Dedifferentiated amniotic fluid mesenchymal stem cell (primary cell): ENCODE measurements at regions not wholly inside any gene's neighbourhood (a gene's known extent, or its start where the extent isn't known, plus 50 kb on each side); places are given as distances from the start of the nearest gene placed in this dataset.

Source experiments
- DNase-seq: peaks from one replicate; pipeline ENCODE4 v3.0.0-alpha.2; 2016; ENCODE audit errors: extremely low spot score

DNA sequence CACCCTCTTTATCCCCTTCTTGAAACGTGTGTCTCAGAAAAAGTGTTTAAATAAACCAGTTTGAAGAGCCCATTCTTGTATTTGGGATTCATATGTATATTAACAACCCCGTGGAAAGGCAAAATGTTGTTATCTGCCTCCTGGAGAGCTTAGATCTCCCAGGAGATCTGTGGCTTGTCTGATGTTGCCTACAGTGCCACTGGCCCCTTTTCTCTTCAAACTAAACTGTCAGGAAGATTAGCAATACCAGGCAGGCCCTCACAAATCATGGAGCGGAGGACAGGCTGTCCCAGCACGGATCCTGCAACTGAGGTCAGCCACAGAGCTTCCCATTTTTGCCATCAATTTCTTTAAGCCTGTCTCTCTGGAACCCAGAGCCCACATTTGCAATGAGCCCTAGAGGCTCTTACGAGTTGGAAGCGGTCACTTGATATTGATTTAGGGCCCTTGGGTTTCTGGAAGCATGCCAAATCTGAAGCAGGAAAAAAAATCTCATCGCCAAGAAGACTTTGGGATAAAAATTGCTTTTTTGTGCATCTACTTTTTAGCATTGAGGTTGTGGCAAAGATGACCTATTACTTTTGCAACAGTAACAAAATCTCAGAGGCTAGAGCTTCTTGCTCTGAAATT is 234.1 kb downstream of the OPA1 start:
- no peak for DNase-seq

DNA sequence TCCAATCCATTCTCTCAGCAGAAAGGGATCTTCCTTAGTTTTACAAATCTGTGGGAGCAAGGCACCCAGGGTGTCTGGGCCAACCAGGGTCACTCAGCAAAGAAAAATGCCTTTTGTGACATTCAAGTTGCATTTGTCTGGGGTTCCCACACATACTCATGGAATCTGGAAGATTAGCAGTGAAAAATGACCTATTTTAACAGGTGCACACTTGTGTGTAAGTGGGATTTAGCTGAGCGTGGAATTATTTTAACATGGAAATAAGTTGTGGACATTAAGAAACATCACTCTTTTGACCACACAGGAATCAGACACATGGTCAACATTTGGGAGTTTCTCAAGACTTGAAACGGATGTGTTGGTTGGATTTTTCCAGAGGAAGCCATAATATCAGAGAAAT is 234.9 kb downstream of the OPA1 start:
- DNase-seq: no peak

DNA sequence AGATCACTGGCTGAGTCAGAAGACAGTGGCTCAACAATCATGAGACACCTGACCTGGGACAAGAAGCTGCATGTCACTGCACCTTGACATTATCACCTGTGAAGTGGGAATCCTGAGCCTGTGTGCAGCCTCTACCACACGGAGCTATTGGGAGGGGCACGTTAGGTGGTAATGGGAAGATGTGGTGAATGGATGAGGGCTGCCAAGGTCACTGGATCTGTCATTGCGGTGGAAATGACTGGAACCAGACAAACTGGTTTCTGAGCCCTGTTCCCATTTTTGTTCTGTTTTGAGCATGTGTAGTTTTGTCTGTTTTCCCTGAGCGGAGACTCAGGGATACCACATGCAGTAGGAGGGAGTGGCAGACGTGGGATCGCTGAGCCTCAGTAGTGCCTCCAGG is 235.5 kb downstream of the OPA1 start:
- DNase-seq: no peak

DNA sequence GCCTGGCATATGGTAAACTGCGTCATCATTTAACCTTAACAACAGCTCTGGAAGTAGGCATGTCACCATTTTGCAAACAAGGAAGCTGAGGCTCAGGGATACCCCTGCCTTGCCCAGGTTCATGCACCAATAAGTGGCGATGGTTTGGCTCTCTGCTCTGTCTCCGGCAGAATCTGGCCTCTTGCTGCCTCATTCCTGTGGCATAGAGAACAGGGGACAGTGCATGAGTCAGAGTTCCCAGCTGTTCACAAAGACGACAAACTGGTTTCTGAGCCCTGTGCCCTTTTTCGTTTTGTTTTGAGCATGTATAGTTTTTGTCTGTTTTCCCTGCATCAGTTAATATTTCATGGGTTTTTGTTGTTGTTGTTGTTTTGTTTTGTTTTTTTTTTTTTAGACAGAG is 236.8 kb downstream of the OPA1 start:
- no peak for DNase-seq

DNA sequence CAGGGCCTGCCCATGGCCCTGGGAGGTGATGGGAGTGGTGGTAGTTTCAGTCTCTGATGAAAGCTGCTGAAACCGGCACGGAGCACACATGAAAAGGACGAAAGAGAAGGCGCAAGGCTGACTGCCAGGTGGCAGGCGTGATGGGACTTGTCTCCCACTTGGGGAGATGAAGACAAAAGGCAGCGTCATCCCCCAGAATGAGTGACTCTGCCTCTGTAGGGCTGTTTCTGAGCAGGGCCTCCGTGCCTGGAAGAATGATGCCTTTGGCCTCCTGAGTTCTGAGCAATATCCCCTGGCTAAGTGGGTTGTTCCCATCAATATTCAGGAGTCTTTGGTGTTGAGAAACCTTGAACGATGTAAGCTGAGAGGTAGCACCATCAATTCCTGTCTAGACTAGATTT is 237.8 kb downstream of the OPA1 start:
- no peak for DNase-seq

DNA sequence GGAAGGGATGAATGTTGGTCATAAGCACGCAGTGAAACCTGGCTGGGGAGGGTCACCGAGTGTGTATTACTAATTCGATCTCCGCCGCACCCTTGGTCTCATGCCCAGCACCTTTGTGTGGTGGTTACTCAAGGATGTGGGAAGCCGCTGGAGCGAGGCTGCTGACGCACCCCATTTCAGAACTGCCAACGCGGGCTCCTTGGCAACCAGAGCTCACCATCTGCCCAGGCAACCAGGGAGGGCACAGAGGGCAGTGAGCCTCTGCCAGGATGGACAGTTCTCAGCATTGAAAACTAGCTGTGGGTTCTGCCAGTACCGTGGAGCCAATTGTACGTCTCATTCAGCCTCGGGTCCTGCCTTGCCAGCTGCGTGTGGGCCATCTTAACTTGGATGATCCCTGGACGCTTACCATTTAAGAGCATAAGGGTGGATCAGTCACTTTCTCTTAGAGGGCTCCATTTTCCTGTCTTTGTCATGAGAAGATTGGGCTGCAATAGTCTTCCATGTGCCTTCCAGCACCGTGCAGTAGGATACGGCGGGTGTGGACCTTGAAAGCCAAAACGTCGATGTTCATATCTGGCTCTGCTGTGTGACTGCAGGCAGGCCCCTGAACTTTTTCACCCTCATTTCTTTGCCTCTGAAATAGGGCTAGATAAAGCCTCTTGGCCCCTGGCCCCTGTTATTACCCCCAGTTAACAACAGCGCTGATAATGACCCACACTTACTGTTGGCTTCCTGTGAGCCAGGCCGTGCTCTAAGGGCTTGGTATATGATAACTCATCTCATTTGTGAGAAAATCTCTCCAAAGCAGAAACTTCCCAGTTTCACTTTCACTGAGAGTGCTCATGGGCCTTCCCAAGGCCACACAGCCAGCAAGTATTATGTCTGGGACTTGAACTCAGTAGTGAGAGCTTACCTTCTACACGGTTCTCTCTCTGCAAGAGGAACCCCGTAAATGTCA is 238.8 kb downstream of the OPA1 start:
- DNase-seq: no peak

DNA sequence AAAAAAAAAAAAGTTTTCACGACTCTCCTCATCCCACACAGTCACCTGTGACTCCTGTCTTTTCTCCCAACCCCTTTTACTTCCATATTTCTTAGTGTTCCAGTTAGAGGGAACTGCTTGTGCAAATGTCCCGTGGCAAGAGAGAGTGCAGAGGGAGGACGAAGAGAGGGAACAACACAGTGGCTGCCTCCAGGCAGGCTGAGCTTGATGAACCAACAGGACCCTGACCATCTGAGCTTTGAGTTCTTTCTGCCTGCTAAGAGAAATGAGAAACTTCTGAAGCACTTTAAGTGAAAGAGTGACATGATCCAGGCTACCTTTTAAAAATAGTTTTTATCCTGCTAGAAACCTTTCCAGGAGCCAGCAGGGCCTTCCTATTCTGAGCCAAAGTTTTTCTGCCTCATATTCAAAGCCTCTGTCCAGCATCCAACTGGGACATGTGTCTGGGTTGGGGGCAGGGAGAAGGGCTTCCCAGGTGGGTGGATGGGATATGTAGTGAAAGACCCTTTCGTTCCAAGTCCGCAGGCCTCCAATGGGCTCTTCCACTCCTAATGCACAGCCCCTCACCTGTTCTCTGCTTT is 239.9 kb downstream of the OPA1 start:
- no peak for DNase-seq

GRCh38 chr3:193833592-193833991 is 240.6 kb downstream of the OPA1 start:
- DNase-seq: no peak

- DNase-seq: no peak
Measured at GRCh38 chr3:193835414-193835813, 242.4 kb downstream of the OPA1 start.

GRCh38 chr3:193836511-193836910 is 243.5 kb downstream of the OPA1 start:
- DNase-seq: no peak

- no peak for DNase-seq
Measured at GRCh38 chr3:193836918-193837317, 243.9 kb downstream of the OPA1 start.

DNA sequence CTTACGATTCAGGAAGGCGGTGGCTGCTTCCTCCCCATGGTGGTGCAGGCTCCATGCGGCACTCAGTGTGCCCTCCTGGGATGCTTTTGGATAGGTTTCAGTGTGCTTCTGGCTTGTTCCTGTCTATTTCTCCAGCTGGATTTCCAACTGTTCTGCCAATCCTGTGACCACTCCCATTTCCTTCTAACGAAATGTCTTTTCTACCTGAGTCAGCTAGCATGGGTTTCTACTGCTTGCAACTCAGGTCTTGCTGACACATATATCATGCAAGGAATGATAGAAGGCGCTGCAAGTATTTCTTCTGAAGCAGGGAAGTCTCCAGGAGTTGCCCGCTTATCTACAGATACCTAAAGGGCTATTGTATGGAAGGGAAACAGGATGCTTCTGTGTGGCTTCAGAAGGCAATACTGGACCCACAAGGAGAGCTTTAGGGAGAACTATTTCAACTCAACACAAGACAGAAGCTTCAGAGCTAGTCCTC is 244.4 kb downstream of the OPA1 start:
- DNase-seq: no peak

DNA sequence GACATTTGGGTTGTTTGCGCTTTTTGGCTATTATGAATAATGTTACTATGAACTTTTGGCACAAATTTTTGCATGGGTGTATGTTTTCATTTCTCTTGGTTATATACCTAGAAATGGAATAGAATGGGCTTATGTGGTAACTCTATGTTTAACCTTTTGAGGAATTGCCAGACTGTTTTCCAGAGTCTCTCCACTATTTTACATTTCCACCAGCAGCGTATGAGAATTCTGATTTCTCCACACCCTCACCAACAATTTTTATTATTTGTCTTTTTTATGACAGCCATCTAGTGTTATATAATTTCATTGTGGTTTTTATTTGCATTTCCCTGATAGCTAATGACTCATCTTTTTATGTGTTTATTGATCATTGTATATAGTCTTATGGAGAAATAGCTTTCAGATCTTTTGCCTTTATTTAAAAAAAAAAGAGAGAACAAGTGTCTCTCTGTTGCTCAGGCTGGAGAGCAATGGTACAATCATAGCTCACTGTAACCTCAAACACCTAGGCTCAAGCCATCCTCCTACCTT is 247.2 kb downstream of the OPA1 start:
- no peak for DNase-seq

DNA sequence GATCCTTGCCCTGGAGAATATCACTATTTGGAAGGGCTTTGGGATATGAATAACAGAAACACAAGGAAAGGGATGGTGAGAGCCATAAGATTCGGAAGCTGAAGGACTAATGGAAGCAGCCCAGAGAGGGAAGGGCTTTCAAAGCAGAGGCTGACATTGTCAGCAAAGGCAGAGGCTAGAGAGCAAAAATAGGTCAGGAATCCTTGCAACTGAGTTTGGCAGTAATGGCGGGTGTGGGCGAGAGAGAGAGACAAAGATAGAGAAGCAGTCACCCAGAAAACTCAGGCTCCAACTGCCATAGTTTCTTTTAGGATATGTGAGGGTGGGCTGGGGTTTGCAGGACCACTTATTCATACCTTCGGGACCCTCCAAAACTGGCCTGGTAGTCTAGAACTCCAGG is 248.6 kb downstream of the OPA1 start:
- no peak for DNase-seq

DNA sequence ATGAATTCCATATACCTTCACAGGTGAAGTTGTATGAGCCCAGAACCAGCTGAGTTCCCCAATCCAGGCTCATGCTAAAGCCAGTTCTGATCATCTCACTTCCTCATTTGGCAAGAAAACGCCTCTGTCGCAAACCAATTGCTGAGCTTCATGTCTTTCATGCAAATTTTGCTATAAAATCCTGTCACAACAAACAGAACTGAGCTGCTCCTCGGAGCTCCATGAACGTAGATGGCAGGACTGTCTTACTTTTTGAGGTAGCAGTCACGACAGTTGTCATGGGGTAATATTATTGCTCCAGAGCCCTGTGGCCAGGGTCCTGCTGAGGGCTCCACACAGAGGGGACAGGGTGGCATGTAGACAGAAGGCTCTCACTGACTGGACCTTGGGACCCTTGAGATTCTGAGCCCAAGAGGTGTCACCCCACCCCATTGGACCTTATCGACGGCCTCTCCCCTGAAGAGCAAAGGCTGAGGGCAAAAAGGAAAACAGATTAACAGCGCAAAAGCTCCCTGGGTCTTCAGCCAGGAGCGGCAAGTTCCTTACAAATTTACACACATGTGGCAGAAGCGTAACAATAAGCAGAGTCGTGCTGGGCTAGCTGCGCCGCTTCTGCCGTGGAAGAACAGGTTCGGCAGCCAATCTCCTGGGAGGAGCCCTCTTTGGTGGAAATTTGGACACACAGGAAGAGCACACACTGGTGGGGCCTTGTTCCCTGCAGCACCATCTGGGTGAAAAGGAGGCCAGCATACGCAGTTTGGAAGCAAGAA is 249.2 kb downstream of the OPA1 start:
- no peak for DNase-seq

DNA sequence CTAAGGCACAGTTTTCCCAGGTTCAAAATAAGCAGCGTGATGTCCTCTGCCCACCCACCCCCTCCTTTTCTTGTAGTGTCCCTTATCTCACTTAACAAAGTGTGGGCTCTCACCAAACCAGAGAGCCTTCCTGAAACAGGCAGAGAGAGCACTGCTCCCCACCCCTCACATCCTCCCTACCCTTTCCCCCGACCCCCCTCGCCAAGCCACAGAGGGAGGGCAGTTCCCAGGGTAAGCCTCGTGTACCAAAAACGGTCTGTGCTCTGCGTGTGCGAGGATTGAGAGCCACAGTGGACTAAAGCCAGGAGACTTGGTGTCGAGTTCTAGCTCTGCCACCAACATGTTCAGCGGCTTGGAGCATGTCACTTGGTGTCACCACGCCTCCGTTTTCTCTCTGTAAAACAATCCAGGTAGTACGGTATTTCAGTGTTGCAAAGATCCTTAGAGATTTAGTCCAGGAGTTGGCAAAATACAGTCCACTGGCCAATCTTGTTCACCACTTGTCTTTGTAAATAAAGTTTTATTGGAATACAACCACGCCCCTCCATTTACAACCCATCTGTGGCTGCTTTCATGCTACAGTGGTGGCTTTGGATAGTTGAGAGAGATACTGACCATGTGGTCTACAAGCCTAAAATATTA is 249.9 kb downstream of the OPA1 start:
- DNase-seq: no peak

DNA sequence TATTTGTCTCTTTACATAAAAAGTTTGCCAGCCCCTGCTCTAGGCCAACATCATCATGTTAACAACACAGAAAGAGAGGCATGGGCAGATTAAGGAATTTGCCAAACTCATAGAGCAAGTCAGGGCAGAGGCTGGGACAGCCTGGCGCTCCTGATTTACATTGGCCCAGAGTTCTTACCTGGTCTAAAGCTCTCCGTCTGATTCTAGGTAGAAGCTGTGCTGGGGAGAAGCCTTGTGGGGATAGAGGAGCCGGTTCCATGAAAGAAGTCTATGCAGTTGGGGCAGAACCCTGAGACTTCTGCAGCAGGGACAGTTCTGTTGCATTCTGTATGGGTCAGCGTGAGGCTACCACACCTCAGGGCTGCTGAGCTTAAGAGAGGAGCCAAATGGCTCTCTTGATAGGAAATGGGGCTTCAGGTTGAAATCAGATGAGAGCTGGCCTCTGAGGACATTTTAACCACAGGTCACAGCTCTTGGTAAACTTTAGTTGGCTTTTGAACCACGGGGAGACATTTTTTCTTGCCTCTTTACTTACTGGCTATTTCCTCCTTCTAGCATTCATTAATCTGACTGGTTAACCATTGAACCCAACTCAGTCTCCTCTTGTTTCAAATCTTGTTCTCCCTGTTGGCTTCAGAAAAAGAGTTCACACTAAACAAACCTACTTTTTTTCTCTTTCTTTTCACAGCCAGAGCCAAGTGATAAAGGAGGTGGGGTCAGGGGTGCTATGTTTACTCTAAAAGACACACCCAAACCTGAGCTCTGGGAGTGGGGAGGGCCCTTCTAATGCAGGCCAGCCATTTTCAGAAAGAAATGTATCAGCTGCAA is 250.7 kb downstream of the OPA1 start:
- DNase-seq: no peak

GRCh38 chr3:193844472-193844871 is 251.5 kb downstream of the OPA1 start:
- no peak for DNase-seq

DNA sequence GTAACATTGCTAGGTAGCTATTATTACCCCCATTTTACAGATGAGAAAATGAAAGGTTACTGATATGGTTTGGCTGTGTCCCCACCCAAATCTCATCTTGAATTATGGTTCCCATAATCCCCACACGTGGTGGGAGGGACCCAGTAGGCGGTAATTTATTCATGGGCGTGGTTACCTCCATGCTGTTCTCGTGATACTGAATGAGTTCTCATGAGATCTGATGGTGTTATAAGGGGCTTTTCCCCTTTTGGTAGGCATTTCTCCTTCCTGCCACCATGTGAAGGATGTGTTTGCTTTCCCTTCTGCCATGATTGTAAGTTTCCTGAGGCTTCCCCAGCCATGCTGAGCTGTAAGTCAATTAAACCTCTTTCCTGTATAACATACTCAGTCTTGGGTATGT is 252.1 kb downstream of the OPA1 start:
- no peak for DNase-seq

GRCh38 chr3:193846569-193846968 is 253.6 kb downstream of the OPA1 start:
- no peak for DNase-seq
